GM18508 (cell line): ENCODE measurements at regions not wholly inside any gene's neighbourhood (a gene's known extent, or its start where the extent isn't known, plus 50 kb on each side); places are given as distances from the start of the nearest gene placed in this dataset.

Source experiments
- ATAC-seq: cut with Tn5 transposase; IDR thresholded peaks from one replicate; pipeline ENCODE4 v1.9.1; 2021; ENCODE audit warnings: moderate number of reproducible peaks; ENCODE audit not compliant: insufficient read depth, unreplicated experiment

- no peak for ATAC-seq
These were observed 508.2 kb downstream of the SHQ1 start for GRCh38 chr3:72340056-72340455.

- no peak for ATAC-seq
These were observed 508.6 kb downstream of the SHQ1 start for GRCh38 chr3:72339670-72340030.

GRCh38 chr3:72338942-72339669 is 509.1 kb downstream of the SHQ1 start:
- ATAC-seq = no peak

- ATAC-seq = no peak
These were observed 509.9 kb downstream of the SHQ1 start for GRCh38 chr3:72338082-72338941.

- ATAC-seq = no peak
These were observed 510.8 kb downstream of the SHQ1 start for GRCh38 chr3:72337480-72337855.

GRCh38 chr3:72336821-72337479 is 511.3 kb downstream of the SHQ1 start:
- ATAC-seq = no peak

GRCh38 chr3:72336114-72336651 is 512.1 kb downstream of the SHQ1 start:
- no peak for ATAC-seq

GRCh38 chr3:72335458-72336095 is 512.7 kb downstream of the SHQ1 start:
- ATAC-seq = no peak

- no peak for ATAC-seq
These were observed 513.4 kb downstream of the SHQ1 start for GRCh38 chr3:72334681-72335457.

- ATAC-seq = no peak
These were observed 515.6 kb downstream of the SHQ1 start for GRCh38 chr3:72332689-72333088.

- no peak for ATAC-seq
These were observed 516.2 kb downstream of the SHQ1 start for GRCh38 chr3:72332036-72332435.

- ATAC-seq = no peak
These were observed 517.2 kb downstream of the SHQ1 start for GRCh38 chr3:72331076-72331475.

- no peak for ATAC-seq
These were observed 518.9 kb downstream of the SHQ1 start for GRCh38 chr3:72329354-72329753.

GRCh38 chr3:72328755-72329277 is 519.4 kb downstream of the SHQ1 start:
- no peak for ATAC-seq

- no peak for ATAC-seq
These were observed 521.2 kb downstream of the SHQ1 start for GRCh38 chr3:72327008-72327407.

GRCh38 chr3:72324253-72324811 is 523.9 kb downstream of the SHQ1 start:
- ATAC-seq = no peak

- ATAC-seq = no peak
These were observed 524.5 kb downstream of the SHQ1 start for GRCh38 chr3:72323773-72324172.

- ATAC-seq = no peak
These were observed 525.8 kb downstream of the SHQ1 start for GRCh38 chr3:72322264-72322976.

GRCh38 chr3:72320955-72321303 is 527.3 kb downstream of the SHQ1 start:
- ATAC-seq = no peak
